ENCODE measurements at regions not wholly inside any gene's neighbourhood (a gene's known extent, or its start where the extent isn't known, plus 50 kb on each side); places are given as distances from the start of the nearest gene placed in this dataset.

- Histone ChIP-seq H3K9me3 (no peaks in the 10 kb centered on the region), H3K27me3 (replicated peaks; ENCODE audit: insufficient read depth) (no peaks in the 10 kb centered on the region), H3K27ac (no peak overlapping the region), H3K4me1 (replicated peaks) (no peaks in the 10 kb centered on the region), H3K36me3 (no peaks in the 10 kb centered on the region), H3K4me3 (no peak overlapping the region)
- WGBS = 85% methylated on average over 4 of the region's 4 CpGs
- intact Hi-C loops (cut with DNase I) = no loop called here
- no peak for DNase-seq (ENCODE audit: low spot score)
- TF ChIP-seq CTCF (IDR thresholded peaks at IDR 0.05) (no peak), POLR2A (IDR thresholded peaks at IDR 0.05) (no peak), POLR2AphosphoS5 (IDR thresholded peaks at IDR 0.05) (no peak)
Observed at GRCh38 chr4:44046491-44046890, 402.1 kb downstream of the KCTD8 start.

- H3K36me3 ChIP-seq = no peaks in the 10 kb centered on the region
- 25% methylated on average over 6 of the region's 6 CpGs for WGBS
- no peaks in the 10 kb centered on the region for H3K4me1 ChIP-seq (replicated peaks)
- no peak for DNase-seq (ENCODE audit: low spot score)
- H3K9me3 ChIP-seq = no peaks in the 10 kb centered on the region
- no peaks in the 10 kb centered on the region for H3K27me3 ChIP-seq (replicated peaks; ENCODE audit: insufficient read depth)
- no peak overlapping the region for H3K27ac ChIP-seq
- H3K4me3 ChIP-seq = no peak overlapping the region
- no peak for TF ChIP-seq POLR2AphosphoS5 (IDR thresholded peaks at IDR 0.05)
- TF ChIP-seq POLR2A (IDR thresholded peaks at IDR 0.05) = no peak
- no peak for TF ChIP-seq CTCF (IDR thresholded peaks at IDR 0.05)
- intact Hi-C loops (cut with DNase I) = no loop called here
Observed at GRCh38 chr4:44056721-44057151, 391.9 kb downstream of the KCTD8 start.

- no peaks in the 10 kb centered on the region for H3K36me3 ChIP-seq
Observed at GRCh38 chr4:44070843-44071242, 377.8 kb downstream of the KCTD8 start.

GRCh38 chr4:44071959-44072955, 376.4 kb downstream of the KCTD8 start:
- Histone ChIP-seq H3K27ac (no peak overlapping the region), H3K4me3 (no peak overlapping the region), H3K9me3 (no peaks in the 10 kb centered on the region), H3K36me3 (no peaks in the 10 kb centered on the region), H3K27me3 (replicated peaks; ENCODE audit: insufficient read depth) (no peaks in the 10 kb centered on the region), H3K4me1 (replicated peaks) (no peaks in the 10 kb centered on the region)
- intact Hi-C loops (cut with DNase I) = no loop called here
- TF ChIP-seq POLR2AphosphoS5 (IDR thresholded peaks at IDR 0.05) = no peak
- TF ChIP-seq POLR2A (IDR thresholded peaks at IDR 0.05) = no peak
- no peak for TF ChIP-seq CTCF (IDR thresholded peaks at IDR 0.05)
- no peak for DNase-seq (ENCODE audit: low spot score)
- WGBS = 95% methylated on average over 12 of the region's 12 CpGs

More at GRCh38 chr4:44070843-44071242, 377.8 kb downstream of the KCTD8 start:
- 92% methylated on average over 6 of the region's 6 CpGs for WGBS
- Histone ChIP-seq H3K27me3 (replicated peaks; ENCODE audit: insufficient read depth) (no peaks in the 10 kb centered on the region), H3K4me1 (replicated peaks) (no peaks in the 10 kb centered on the region), H3K27ac (no peak overlapping the region), H3K4me3 (no peak overlapping the region), H3K9me3 (no peaks in the 10 kb centered on the region)
- no peak for DNase-seq (ENCODE audit: low spot score)
- intact Hi-C loops (cut with DNase I) = no loop called here
- TF ChIP-seq CTCF (IDR thresholded peaks at IDR 0.05) (no peak), POLR2A (IDR thresholded peaks at IDR 0.05) (no peak), POLR2AphosphoS5 (IDR thresholded peaks at IDR 0.05) (no peak)

- no peaks in the 10 kb centered on the region for H3K4me1 ChIP-seq (replicated peaks)
- no peaks in the 10 kb centered on the region for H3K36me3 ChIP-seq
- H3K4me3 ChIP-seq = no peak overlapping the region
- no peaks in the 10 kb centered on the region for H3K9me3 ChIP-seq
- TF ChIP-seq POLR2A (IDR thresholded peaks at IDR 0.05) (no peak), CTCF (IDR thresholded peaks at IDR 0.05) (no peak), POLR2AphosphoS5 (IDR thresholded peaks at IDR 0.05) (no peak)
- no peak for DNase-seq (ENCODE audit: low spot score)
- no peaks in the 10 kb centered on the region for H3K27me3 ChIP-seq (replicated peaks; ENCODE audit: insufficient read depth)
- intact Hi-C loops (cut with DNase I) = no loop called here
- no peak overlapping the region for H3K27ac ChIP-seq
Observed at GRCh38 chr4:44086753-44087152, 361.9 kb downstream of the KCTD8 start.
